Prostate gland (tissue), 2 donors: ENCODE measurements at regions not wholly inside any gene's neighbourhood (a gene's known extent, or its start where the extent isn't known, plus 50 kb on each side); places are given as distances from the start of the nearest gene placed in this dataset.

ENCODE experiments used
- CTCF ChIP-seq, 4 experiments: fragments of 200-600 bp in 2 of 4; fragments of 450-650 bp in 2 of 4; sonication (generic) in 2 of 4; IDR thresholded peaks; 1 replicate in 3 of 4; 2 replicates in 1 of 4; pipeline ENCODE4 v1.5.1; 2016 to 2019; ENCODE audit warnings: antibody characterized with exemption in 4 of 4, mild to moderate bottlenecking in 2 of 4, moderate library complexity in 2 of 4
- POLR2A ChIP-seq: fragments of 450-650 bp; IDR thresholded peaks from one replicate; pipeline ENCODE4 v1.6.1; 2016; ENCODE audit warnings: antibody characterized with exemption, mild to moderate bottlenecking

- TF ChIP-seq CTCF (IDR thresholded peaks at IDR 0.05): no peak
- no peak for TF ChIP-seq POLR2A
Measured at GRCh38 chr2:67896476-67896875, 166.3 kb downstream of the C1D start.
